ENCODE measurements at regions not wholly inside any gene's neighbourhood (a gene's known extent, or its start where the extent isn't known, plus 50 kb on each side); places are given as distances from the start of the nearest gene placed in this dataset.
"Not testable (repeated sequence)": the region's sequence is repeated elsewhere in the genome, so short reads cannot be mapped to it uniquely, and the experiment has no call there.

GRCh38 chr6:146981981-146982380 lies 222.2 kb upstream of the STXBP5 start:
- DNase-seq (ENCODE audit: low read depth) = no peak
- no peak for TF ChIP-seq CTCF (IDR thresholded peaks at IDR 0.05; ENCODE audit: insufficient read depth, low read depth, low read length)
- H3K4me3 ChIP-seq (ENCODE audit: low read depth, low read length) = no peak overlapping the region

- DNase-seq (ENCODE audit: low read depth) = no peak
- no peak overlapping the region for H3K4me3 ChIP-seq (ENCODE audit: low read depth, low read length)
- no peak for TF ChIP-seq CTCF (IDR thresholded peaks at IDR 0.05; ENCODE audit: insufficient read depth, low read depth, low read length)
Observed at GRCh38 chr6:146984251-146984924, 219.8 kb upstream of the STXBP5 start.

- no peak overlapping the region for H3K4me3 ChIP-seq (ENCODE audit: low read depth, low read length)
- no peak for TF ChIP-seq CTCF (IDR thresholded peaks at IDR 0.05; ENCODE audit: insufficient read depth, low read depth, low read length)
- DNase-seq (ENCODE audit: low read depth) = peak; percentile 75
Observed at GRCh38 chr6:146985111-146985510, 219.1 kb upstream of the STXBP5 start.

- H3K4me3 ChIP-seq (ENCODE audit: low read depth, low read length) = no peak overlapping the region
- DNase-seq (ENCODE audit: low read depth) = no peak
- no peak for TF ChIP-seq CTCF (IDR thresholded peaks at IDR 0.05; ENCODE audit: insufficient read depth, low read depth, low read length)
Observed at GRCh38 chr6:146985966-146986365, 218.3 kb upstream of the STXBP5 start.

GRCh38 chr6:146987938-146988337 lies 216.3 kb upstream of the STXBP5 start:
- H3K4me3 ChIP-seq (ENCODE audit: low read depth, low read length); DNase-seq (ENCODE audit: low read depth): not testable (repeated sequence)

- no peak for TF ChIP-seq CTCF (IDR thresholded peaks at IDR 0.05; ENCODE audit: insufficient read depth, low read depth, low read length)
- no peak for DNase-seq (ENCODE audit: low read depth)
- H3K4me3 ChIP-seq (ENCODE audit: low read depth, low read length) = no peak overlapping the region
Observed at GRCh38 chr6:146989860-146990259, 214.4 kb upstream of the STXBP5 start.

- DNase-seq (ENCODE audit: low read depth) = no peak
- no peak for TF ChIP-seq CTCF (IDR thresholded peaks at IDR 0.05; ENCODE audit: insufficient read depth, low read depth, low read length)
- H3K4me3 ChIP-seq (ENCODE audit: low read depth, low read length) = no peak overlapping the region
Observed at GRCh38 chr6:146990284-146990683, 213.9 kb upstream of the STXBP5 start.

Measured in fibroblast of villous mesenchyme (primary cell).